ENCODE measurements at regions not wholly inside any gene's neighbourhood (a gene's known extent, or its start where the extent isn't known, plus 50 kb on each side); places are given as distances from the start of the nearest gene placed in this dataset.

DNA sequence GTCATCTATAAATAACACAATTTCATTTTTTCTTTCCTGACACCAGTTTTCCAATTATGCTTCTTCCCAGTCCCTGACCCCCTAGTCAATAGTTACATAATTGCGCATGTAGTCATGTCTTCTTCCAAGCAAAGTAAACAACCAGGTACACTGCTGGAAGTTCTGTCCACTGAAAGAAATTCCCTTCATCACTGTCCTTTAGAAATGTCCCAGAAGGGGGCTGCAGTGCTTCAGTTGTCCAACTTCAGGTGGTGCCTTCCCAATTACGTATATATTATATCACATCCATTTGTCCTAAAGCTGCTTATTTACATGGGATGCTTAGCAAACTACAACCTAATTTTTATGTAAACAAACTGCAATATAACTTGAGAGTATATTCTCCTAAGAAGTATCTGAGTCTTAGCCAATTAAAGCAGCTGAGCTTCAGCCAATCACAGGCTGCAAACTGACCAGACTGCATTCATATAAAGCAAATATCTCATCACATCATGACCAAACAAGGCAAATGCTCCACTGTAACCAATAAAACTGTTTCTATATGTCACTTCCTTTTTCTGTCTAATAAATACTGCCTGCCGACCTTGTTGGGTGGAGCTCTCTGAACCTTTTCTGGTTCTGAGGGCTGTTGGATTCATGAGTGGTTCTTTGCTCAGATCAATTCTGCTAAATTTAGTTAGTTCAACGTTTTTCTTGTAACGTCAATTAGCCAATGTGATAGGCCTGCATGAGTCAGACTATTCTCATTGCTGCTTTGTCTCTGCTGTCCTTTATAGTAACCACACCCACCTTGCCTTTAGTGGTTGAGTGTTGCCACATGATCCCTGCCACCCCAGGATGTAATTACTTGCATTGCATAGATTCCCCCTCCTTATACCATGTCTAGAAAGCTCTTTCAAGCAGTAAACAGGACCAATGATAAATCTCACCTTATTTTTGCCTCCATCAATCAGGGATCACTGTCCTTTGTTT is 239.3 kb downstream of the ALG10B start:
- TF ChIP-seq CTCF (conservative IDR thresholded peaks at IDR 0.05) (peak; percentile 45), ZFX (IDR thresholded peaks at IDR 0.05) (no peak)

Data from C4-2B (cell line).